NCI-H146 treated with DMSO at 0.1 percent for 48 hours (cell line): ENCODE measurements at regions not wholly inside any gene's neighbourhood (a gene's known extent, or its start where the extent isn't known, plus 50 kb on each side); places are given as distances from the start of the nearest gene placed in this dataset.

Experiments used
- DNase-seq: peaks from one replicate; lab custom pipeline; 2025; ENCODE audit not compliant: unreplicated experiment; lab: John Stamatoyannopoulos, UW

DNA sequence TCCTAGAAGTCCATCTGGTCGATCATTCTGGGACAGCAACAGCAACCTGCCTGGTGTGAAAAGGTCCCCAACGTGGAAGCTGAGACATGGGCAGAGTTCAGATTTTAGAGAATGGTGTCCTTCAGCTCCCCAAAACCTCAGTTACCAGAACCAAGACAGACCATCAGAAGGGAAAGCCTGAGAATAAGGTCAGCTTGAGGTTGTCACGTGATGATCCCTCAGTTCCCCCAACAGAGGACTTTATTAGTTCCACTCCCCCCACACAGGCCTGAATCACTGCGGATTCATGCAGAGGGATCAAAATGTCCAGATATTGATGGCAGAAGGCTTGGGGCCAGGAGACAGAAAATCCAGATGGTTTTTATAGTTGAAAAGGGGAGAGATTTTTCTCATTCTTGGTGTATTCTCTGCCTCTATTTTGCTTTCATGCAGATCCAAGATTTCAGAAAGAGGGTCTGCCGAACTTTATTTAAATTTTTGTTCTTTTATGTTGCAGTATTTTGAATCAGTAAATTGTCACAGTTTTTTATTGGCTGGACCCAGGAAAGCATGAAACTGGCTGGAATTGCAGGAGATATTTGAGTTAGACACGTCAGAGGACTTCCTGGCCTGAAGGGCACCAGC lies 139.0 kb upstream of the NTM start:
- no peak for DNase-seq

DNA sequence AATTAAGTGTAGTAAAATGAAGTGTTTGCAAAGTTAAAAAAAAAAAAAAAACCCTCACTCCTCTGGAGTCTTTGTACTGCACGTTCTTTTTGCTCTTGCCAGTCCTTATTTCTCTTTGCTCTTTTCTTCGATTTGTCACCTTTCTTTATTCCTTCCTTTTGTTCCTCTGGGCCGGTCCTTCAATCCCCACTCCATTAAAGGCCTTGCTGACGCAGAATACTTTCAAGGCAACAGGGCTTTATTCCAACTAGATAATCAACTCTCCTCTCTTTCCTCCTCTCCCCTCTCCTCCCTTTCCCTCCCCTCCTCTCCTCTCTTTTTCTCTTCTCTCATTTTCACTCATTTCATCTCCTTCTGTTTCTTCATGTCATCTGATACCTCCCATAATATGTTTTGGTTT lies 138.2 kb upstream of the NTM start:
- DNase-seq, result no peak

GRCh38 chr11:131234221-131234620 lies 136.2 kb upstream of the NTM start:
- no peak for DNase-seq

GRCh38 chr11:131235328-131236298 lies 134.8 kb upstream of the NTM start:
- no peak for DNase-seq

DNA sequence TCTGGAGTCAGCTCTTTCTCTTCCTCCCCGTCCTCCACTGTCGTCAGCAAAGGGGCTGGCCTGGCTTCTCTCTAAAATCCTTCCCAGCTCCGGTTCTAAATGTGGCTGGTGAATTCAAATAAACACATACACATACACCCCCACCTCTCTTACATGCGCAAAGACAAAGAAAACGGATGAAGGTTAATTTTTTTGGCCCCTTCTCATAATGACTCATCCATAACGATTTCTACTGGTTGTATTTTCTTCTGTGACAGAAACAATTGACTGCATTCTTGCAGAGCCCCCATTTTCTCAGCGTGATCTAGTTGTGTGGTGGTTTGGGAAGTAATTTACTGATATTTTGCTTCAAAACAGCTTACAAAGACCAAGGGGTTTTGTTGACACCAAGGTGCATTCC lies 130.0 kb upstream of the NTM start:
- DNase-seq, result no peak

DNA sequence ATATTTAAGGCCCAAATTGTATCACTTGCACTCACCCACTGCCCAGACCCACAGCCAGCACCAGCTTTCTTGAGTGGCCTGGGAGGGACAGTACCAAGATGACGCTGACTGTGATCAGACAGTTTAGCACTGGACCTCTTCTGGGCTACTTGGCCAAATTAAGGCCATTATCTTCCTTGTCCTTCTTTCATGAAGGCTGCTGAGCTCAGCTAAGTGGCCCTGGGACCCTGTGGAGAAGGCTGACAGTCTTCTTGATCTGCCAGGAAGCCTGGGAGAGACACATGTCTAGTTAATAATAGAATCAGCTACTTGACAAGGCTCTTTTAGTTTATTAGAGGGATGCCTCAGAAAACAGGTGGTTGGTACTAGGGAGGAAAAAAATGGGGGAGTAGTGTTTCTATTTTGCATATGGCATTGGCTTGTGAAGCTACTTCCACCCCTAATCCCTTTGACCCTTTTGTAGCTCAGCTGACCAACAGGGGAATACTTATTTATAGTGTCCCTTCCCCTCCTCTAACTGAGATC lies 127.9 kb upstream of the NTM start:
- no peak for DNase-seq

DNA sequence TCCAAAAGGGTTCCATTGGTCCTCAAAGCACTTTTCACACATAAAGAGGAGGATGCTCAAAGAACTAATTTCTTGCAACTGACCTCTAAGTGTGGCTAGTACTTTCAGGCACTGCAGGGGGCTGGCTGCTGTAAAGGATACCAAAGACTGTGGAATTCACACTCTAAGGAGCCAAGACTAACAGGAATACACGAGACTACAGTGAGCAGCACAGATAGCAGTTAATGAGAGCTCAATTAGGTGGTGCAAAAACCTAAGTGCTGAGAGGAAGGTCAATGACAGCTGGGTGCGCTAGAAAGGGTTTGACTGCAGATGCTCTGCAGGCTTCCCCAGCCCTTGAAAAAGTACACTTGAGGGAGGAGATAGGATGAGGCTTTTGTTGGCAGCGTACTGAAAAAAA lies 124.3 kb upstream of the NTM start:
- DNase-seq, result no peak

GRCh38 chr11:131246663-131247062 lies 123.8 kb upstream of the NTM start:
- no peak for DNase-seq

GRCh38 chr11:131248588-131248987 lies 121.8 kb upstream of the NTM start:
- DNase-seq, result no peak

DNA sequence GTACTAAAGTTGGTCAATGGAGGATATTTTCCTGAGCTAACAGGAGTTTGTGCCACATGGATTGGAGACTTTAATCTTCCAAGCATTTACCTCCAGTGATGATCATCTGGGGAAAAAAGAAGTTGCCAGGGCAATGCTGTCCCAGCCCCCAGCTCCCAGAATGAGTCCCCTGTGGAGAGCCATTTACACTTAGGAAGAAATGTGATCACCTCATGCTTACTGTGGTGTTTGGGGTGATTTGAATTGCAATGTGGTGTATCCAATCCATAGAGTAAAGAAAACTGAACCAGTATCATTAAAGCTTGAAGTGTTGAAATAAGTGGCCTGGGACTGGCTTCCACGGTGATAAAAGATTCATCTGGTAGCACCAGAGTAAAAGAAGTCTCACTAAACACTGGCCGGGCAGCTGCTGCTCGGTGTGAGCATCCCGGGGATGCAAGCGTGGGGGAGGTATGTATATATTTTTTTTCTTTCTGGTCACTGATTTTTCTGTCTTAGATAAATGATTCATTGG lies 117.2 kb upstream of the NTM start:
- DNase-seq, result no peak

DNA sequence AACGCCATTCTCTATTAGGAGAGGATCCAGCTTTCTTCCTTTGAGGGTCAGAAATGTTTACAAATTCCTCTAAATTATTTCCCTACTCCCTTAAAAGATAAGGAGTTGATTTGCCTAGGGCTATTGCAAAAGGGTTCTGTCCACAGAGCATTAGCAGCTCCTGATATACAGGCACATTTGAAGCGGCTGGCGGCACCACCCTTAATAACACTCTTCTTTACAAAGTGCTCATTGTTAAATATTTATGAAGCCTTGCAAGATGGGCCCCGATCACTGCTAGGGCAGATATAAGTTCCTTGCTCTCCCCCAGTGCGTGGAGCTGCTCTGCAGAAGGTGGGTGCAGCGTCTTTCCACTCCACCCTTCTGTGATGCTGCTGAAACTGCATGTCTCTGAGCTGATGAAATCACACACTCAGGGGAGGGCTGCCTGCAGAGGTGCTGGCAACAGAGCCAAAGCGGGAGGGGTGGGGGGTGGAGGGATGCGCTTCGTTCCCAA lies 116.7 kb upstream of the NTM start:
- no peak for DNase-seq

DNA sequence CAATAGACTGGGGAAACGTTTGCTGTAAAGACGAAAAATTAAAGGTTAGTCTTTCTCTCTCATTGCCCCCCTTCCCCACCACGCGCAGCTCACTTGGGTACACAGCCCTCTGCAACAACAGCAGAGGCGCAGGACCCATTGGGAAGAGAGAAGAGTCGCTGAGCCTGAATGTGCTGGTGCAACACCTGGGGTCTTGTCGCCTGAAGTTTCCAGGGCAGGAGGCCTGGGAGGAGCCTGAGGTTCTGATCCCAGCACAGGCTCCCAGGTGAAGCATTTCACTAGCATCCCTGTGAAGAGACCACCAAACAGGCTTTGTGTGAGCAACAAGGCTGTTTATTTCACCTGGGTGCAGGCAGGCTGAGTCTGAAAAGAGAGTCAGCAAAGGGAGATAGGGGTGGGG lies 116.2 kb upstream of the NTM start:
- DNase-seq, result no peak

DNA sequence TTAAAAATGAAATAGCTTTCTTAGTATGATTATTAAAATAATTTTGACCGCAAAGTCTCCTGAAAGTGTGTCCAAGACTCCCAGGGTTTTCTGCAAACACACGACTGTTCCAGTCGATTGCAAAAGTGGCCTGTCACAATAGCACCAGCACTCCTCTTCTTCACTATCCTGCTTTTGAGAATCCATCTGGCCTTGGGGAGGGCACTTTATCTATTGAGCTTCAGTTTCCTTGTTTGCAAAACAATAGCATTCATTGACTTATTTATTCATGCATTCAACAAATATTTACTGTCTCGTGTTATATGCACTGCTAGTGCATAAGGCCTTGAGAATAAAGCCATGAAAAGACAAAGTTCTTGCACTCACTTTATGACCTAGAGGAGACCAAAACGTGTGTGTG lies 96.2 kb upstream of the NTM start:
- DNase-seq, result no peak

- DNase-seq, result no peak
Observed at GRCh38 chr11:131275580-131275979, 94.8 kb upstream of the NTM start.

GRCh38 chr11:131278472-131278871 lies 91.9 kb upstream of the NTM start:
- DNase-seq, result no peak

DNA sequence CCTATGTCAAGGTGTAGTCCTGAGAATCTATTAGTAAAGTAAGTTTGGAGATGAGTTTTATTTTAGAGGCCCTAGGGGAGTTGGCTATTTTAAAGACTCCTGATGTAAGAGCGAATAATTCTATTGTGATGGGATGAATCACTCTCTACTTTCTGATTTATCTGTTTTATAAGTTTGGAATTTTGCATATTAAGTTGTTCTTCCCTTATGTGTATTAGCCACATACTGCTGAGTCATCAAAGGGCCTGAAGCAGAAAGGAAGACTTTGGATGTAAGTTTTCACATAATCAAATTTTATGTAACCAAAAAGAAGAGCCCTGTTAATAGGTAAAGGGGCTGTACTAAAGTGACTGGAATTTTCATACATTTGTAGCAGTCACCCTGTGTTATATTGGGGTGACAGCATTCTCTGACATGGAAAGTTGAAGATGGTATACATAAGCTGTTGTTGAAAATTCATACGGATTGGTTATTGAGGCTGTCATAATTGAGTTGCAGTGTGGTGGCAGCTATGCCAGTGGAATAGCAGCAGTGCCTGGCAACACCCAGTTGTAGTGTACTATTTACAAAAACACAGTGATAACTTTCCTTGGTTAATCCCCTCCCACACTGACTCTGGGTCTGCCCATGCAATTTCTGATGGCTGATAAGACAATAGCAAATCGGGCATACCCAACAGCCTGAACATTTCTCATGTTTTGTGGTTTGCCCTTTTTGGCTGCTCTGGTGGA lies 90.6 kb upstream of the NTM start:
- no peak for DNase-seq

DNA sequence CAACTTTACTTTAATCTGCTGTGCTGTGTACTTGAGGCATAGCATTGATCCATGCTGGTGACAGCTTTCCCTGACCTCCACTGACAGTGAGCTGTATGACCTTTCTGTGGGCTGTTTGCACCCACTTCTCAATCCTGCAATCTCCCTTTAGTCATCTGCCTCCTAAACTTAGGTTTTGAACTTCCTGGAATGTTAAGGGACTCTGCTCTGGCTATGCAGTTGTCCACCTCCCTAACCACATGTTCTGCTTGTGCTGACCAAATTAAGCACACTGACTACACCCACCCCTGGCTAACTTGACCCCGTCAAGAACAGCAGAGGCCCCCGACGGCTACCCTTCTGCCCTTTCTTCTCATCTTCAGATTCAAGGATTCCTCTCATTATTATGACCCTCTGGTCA lies 89.1 kb upstream of the NTM start:
- DNase-seq, result no peak

GRCh38 chr11:131284041-131284440 lies 86.4 kb upstream of the NTM start:
- DNase-seq, result no peak

- DNase-seq, result no peak
Observed at GRCh38 chr11:131288521-131289091, 81.8 kb upstream of the NTM start.

DNA sequence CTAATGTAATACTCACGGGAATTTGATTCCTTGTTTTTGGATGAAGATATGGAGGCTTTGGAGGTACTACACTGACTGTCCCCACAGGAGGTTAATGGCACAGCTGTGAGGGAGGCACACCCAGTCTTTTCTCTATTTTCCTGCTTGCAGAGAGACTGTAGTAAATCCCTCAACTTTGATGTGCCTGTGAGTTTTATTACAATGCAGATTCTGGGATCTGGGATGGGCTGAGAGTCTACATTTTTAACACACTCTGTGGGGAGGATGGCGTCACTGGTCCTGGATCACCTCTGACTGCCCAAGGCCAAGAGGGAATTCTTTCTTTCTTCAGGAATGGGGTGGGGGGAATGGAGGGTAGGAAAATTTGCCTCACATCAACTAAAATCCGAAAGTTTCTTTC lies 80.2 kb upstream of the NTM start:
- no peak for DNase-seq

- DNase-seq, result no peak
Observed at GRCh38 chr11:131295986-131296385, 74.4 kb upstream of the NTM start.
